ENCODE measurements at regions not wholly inside any gene's neighbourhood (a gene's known extent, or its start where the extent isn't known, plus 50 kb on each side); places are given as distances from the start of the nearest gene placed in this dataset.

GRCh38 chr21:14678973-14679574, 133.0 kb upstream of the SAMSN1 start:
- no peak for DNase-seq
- Histone ChIP-seq H3K9me3 (no peaks in the 10 kb centered on the region), H3K27me3 (no peaks in the 10 kb centered on the region), H3K27ac (no peak overlapping the region), H3K4me3 (no peak overlapping the region), H3K4me1 (no peaks in the 10 kb centered on the region), H3K36me3 (no peaks in the 10 kb centered on the region)
- no peak for TF ChIP-seq POLR2A (IDR thresholded peaks at IDR 0.05)
- TF ChIP-seq CTCF (IDR thresholded peaks at IDR 0.05): no peak
- 68 to 77% methylated on average over 3 of the region's 3 CpGs for WGBS, 2 donors
- intact Hi-C loops (cut with DNase I): no loop called here

- Histone ChIP-seq H3K27me3 (no peaks in the 10 kb centered on the region), H3K36me3 (no peaks in the 10 kb centered on the region), H3K4me1 (no peaks in the 10 kb centered on the region), H3K27ac (no peak overlapping the region), H3K4me3 (no peak overlapping the region), H3K9me3 (no peaks in the 10 kb centered on the region)
- intact Hi-C loops (cut with DNase I): no loop called here
- no peak for DNase-seq
- 71 to 78% methylated on average over 9 of the region's 9 CpGs for WGBS, 2 donors
- TF ChIP-seq CTCF (IDR thresholded peaks at IDR 0.05) (no peak), POLR2A (IDR thresholded peaks at IDR 0.05) (no peak)
These were observed 131.6 kb upstream of the SAMSN1 start for GRCh38 chr21:14677639-14678179.

DNA sequence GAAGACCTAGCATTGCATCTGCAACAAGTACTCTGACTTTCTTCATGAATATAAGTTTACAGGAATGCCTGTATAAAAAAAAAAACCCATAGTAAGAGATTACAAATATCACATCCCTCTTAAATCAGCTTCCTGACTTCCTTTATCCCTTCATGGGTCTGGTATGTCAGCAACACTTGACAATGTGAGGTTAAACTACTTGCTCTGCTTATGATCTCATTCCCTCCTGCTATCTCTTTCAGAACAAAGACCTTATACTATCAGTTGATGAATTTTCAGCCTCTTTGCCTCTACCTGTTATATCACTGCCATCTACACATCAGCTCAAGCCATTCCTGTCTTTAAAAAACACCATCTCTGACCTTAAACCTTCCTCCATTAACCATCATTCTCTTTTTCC, 130.9 kb upstream of the SAMSN1 start:
- H3K4me3 ChIP-seq: no peak overlapping the region
- H3K9me3 ChIP-seq: no peaks in the 10 kb centered on the region
- H3K27ac ChIP-seq: no peak overlapping the region
- DNase-seq: no peak
- H3K27me3 ChIP-seq: no peaks in the 10 kb centered on the region
- TF ChIP-seq POLR2A (IDR thresholded peaks at IDR 0.05): no peak
- H3K36me3 ChIP-seq: no peaks in the 10 kb centered on the region
- no peaks in the 10 kb centered on the region for H3K4me1 ChIP-seq
- intact Hi-C loops (cut with DNase I): no loop called here

DNA sequence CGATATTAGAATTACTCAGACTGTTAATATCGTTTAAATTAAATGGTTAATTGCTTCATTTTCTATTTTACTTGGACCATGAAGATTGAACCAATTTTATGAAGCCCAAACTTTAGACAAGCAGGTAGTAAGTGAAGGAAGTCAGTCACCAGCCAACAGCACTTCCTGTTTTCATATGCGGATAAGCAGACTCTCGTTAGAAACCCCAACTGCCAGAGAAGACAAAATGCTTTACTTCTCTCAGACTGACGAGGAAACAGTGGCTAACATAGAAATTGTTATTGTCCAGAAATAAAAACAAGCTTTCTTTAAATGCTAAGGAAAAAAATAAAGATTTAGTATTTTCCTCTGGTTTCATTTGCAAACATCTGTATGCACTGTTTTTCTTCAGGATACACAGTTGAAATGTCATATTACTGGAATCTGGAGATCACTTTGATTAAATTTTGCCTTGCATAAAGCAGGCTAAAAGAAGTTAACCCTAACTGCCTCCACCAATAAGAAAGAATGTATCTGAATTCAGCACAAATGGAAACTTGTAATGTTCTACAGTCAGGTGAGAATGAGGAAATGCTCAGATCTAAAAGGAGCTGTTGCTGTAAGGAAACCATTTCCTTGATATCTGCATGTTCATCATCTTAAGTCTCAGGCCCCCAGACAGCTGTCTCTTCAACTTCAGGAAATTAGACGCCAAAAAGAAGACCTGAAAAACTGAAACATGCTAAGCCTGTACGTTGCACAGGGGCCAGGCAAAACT, 129.8 kb upstream of the SAMSN1 start:
- no peak for DNase-seq
- intact Hi-C loops (cut with DNase I): no loop called here
- H3K9me3 ChIP-seq: no peaks in the 10 kb centered on the region
- no peaks in the 10 kb centered on the region for H3K36me3 ChIP-seq
- H3K4me3 ChIP-seq: no peak overlapping the region
- no peaks in the 10 kb centered on the region for H3K4me1 ChIP-seq
- no peaks in the 10 kb centered on the region for H3K27me3 ChIP-seq
- H3K27ac ChIP-seq: peak overlapping the region in 2 of 4 donors; percentile 34 to 59
- WGBS, 2 donors: 48 to 51% methylated on average over 7 of the region's 7 CpGs
- peak in 1 of 4 donors; percentile 21 for TF ChIP-seq POLR2A (IDR thresholded peaks at IDR 0.05)
- TF ChIP-seq CTCF (IDR thresholded peaks at IDR 0.05): no peak

GRCh38 chr21:14673649-14674048, 127.5 kb upstream of the SAMSN1 start:
- intact Hi-C loops (cut with DNase I): no loop called here

More at GRCh38 chr21:14673649-14674048, 127.5 kb upstream of the SAMSN1 start:
- H3K4me3 ChIP-seq: no peak overlapping the region
- no peak for DNase-seq
- no peaks in the 10 kb centered on the region for H3K4me1 ChIP-seq
- H3K27me3 ChIP-seq: no peaks in the 10 kb centered on the region
- no peak overlapping the region for H3K27ac ChIP-seq
- WGBS, 2 donors: 43 to 56% methylated on average over 3 of the region's 3 CpGs
- no peaks in the 10 kb centered on the region for H3K36me3 ChIP-seq
- no peak for TF ChIP-seq CTCF (IDR thresholded peaks at IDR 0.05)
- no peak for TF ChIP-seq POLR2A (IDR thresholded peaks at IDR 0.05)
- no peaks in the 10 kb centered on the region for H3K9me3 ChIP-seq
